MCF 10A (cell line): ENCODE measurements at regions not wholly inside any gene's neighbourhood (a gene's known extent, or its start where the extent isn't known, plus 50 kb on each side); places are given as distances from the start of the nearest gene placed in this dataset.

ENCODE experiments used
- BruUV-seq: library from RNA; stranded (reverse); fragments of 400-500 nt; replicated peaks from 2 replicates; lab custom pipeline; 2021; lab: Mats Ljungman, UMichigan
- CTCF ChIA-PET: fragments of 300-600 bp; sonication (Branson Sonifier 250); formaldehyde crosslinking; extraction: SDS; loops from one replicate; lab custom pipeline; 2021; ENCODE audit warnings: antibody characterized with exemption, inconsistent platforms; lab: Yijun Ruan, JAX
- POLR2A ChIA-PET: fragments of 300-600, 350-650 bp; sonication (Branson Sonifier 250); formaldehyde crosslinking; extraction: SDS; loops from one replicate; lab custom pipeline; 2020; ENCODE audit warnings: antibody characterized with exemption, inconsistent platforms; lab: Yijun Ruan, JAX
- DNase-seq: peaks from one replicate; pipeline ENCODE4 v3.0.0-alpha.2; 2018; ENCODE audit not compliant: unreplicated experiment
- H3K27ac Mint-ChIP-seq: one replicate; pipeline ENCODE4 v1.8.0; 2022; ENCODE audit warnings: mild to moderate bottlenecking, low read depth, mixed read lengths; ENCODE audit not compliant: unreplicated experiment
- H3K27me3 Mint-ChIP-seq: one replicate; pipeline ENCODE4 v1.8.0; 2022; ENCODE audit warnings: mixed read lengths; ENCODE audit not compliant: insufficient read depth, unreplicated experiment
- H3K36me3 Mint-ChIP-seq: one replicate; pipeline ENCODE4 v1.8.0; 2022; ENCODE audit warnings: mild to moderate bottlenecking, moderate library complexity, mixed read lengths; ENCODE audit not compliant: insufficient read depth, unreplicated experiment
- H3K4me1 Mint-ChIP-seq: one replicate; pipeline ENCODE4 v1.8.0; 2022; ENCODE audit warnings: mixed read lengths; ENCODE audit not compliant: insufficient read depth, unreplicated experiment
- H3K4me3 Mint-ChIP-seq: one replicate; pipeline ENCODE4 v1.8.0; 2022; ENCODE audit warnings: mild to moderate bottlenecking, moderate library complexity, mixed read lengths; ENCODE audit not compliant: unreplicated experiment
- H3K9me3 Mint-ChIP-seq: one replicate; pipeline ENCODE4 v1.8.0; 2022; ENCODE audit warnings: mixed read lengths; ENCODE audit not compliant: unreplicated experiment
- CTCF ChIP-seq: fragments of 200-600 bp; IDR thresholded peaks from one replicate; pipeline ENCODE4 v1.8.0; 2022; ENCODE audit warnings: antibody characterized with exemption, mild to moderate bottlenecking; ENCODE audit not compliant: unreplicated experiment
- intact Hi-C: fragments of 100-400 bp; cut with micrococcal nuclease; formaldehyde crosslinking; loops from 2 replicates; pipeline ENCODE4 v1.14.1; 2022

GRCh38 chr2:38187541-38188011 is 111.6 kb upstream of the CYP1B1 start:
- ChIA-PET POLR2A (interaction anchor here (0.7 to 2.5 kb wide), 16 partner anchors 9 to 203 kb away, joined by 3 to 25 read pairs (median 5); no protein-coding TSS in a partner anchor), CTCF (interaction anchor here (0.9 kb wide), 1 partner anchor 39 kb away, joined by 3 read pairs; no protein-coding TSS in a partner anchor)
- H3K27me3 Mint-ChIP-seq, result no peaks in the 10 kb centered on the region
- no peak for TF ChIP-seq CTCF
- H3K4me3 Mint-ChIP-seq, result no peak overlapping the region
- peaks cover 15% of the 10 kb centered on the region for H3K9me3 Mint-ChIP-seq
- peak; percentile 62 for DNase-seq
- peak overlapping the region; percentile 91 for H3K27ac Mint-ChIP-seq
- intact Hi-C loops, result no loop called here
- peaks cover 55% of the 10 kb centered on the region for H3K36me3 Mint-ChIP-seq
- peaks cover 36% of the 10 kb centered on the region for H3K4me1 Mint-ChIP-seq
- no TSS peak for BruUV-seq

GRCh38 chr2:38185012-38185491 is 109.1 kb upstream of the CYP1B1 start:
- intact Hi-C loops, result no loop called here
- peaks cover 71% of the 10 kb centered on the region for H3K36me3 Mint-ChIP-seq
- no peak overlapping the region for H3K4me3 Mint-ChIP-seq
- ChIA-PET POLR2A (interaction anchor here (0.8 to 2.5 kb wide), 2 partner anchors 12 to 37 kb away, joined by 3 to 10 read pairs; no protein-coding TSS in a partner anchor), CTCF (interaction anchor here (1.7 kb wide), 1 partner anchor 203 kb away, joined by 3 read pairs; no protein-coding TSS in a partner anchor)
- peaks cover 7% of the 10 kb centered on the region for H3K9me3 Mint-ChIP-seq
- no TSS peak for BruUV-seq
- peaks cover 15% of the 10 kb centered on the region for H3K4me1 Mint-ChIP-seq
- no peaks in the 10 kb centered on the region for H3K27me3 Mint-ChIP-seq
- H3K27ac Mint-ChIP-seq, result no peak overlapping the region
- no peak for TF ChIP-seq CTCF
- DNase-seq, result peak; percentile 31

- ChIA-PET CTCF (interaction anchor here (0.6 to 0.7 kb wide), 3 partner anchors 56 to 200 kb away, joined by 3 read pairs; no protein-coding TSS in a partner anchor), POLR2A (no interaction called here)
- DNase-seq, result no peak
- H3K9me3 Mint-ChIP-seq, result peaks cover 7% of the 10 kb centered on the region
- BruUV-seq, result no TSS peak
- intact Hi-C loops, result no loop called here
- H3K4me1 Mint-ChIP-seq, result peaks cover 25% of the 10 kb centered on the region
- no peak overlapping the region for H3K4me3 Mint-ChIP-seq
- H3K27me3 Mint-ChIP-seq, result no peaks in the 10 kb centered on the region
- peaks cover 59% of the 10 kb centered on the region for H3K36me3 Mint-ChIP-seq
- TF ChIP-seq CTCF, result no peak
- no peak overlapping the region for H3K27ac Mint-ChIP-seq
These were observed 106.6 kb upstream of the CYP1B1 start for GRCh38 chr2:38182492-38183003.

GRCh38 chr2:38181806-38182491 is 106.0 kb upstream of the CYP1B1 start:
- intact Hi-C loops, result no loop called here
- H3K4me3 Mint-ChIP-seq, result no peak overlapping the region
- ChIA-PET CTCF (interaction anchor here (0.7 to 0.8 kb wide), 3 partner anchors 33 to 92 kb away, joined by 3 to 4 read pairs (median 4); no protein-coding TSS in a partner anchor), POLR2A (interaction anchor here (0.6 kb wide), 1 partner anchor 208 kb away, joined by 3 read pairs; no protein-coding TSS in a partner anchor)
- no peak for TF ChIP-seq CTCF
- H3K36me3 Mint-ChIP-seq, result peaks cover 53% of the 10 kb centered on the region
- no peak for DNase-seq
- peaks cover 7% of the 10 kb centered on the region for H3K9me3 Mint-ChIP-seq
- no peak overlapping the region for H3K27ac Mint-ChIP-seq
- peaks cover 27% of the 10 kb centered on the region for H3K4me1 Mint-ChIP-seq
- no TSS peak for BruUV-seq
- no peaks in the 10 kb centered on the region for H3K27me3 Mint-ChIP-seq
